ENCODE measurements at regions not wholly inside any gene's neighbourhood (a gene's known extent, or its start where the extent isn't known, plus 50 kb on each side); places are given as distances from the start of the nearest gene placed in this dataset.
"Not testable (repeated sequence)": the region's sequence is repeated elsewhere in the genome, so short reads cannot be mapped to it uniquely, and the experiment has no call there.

DNA sequence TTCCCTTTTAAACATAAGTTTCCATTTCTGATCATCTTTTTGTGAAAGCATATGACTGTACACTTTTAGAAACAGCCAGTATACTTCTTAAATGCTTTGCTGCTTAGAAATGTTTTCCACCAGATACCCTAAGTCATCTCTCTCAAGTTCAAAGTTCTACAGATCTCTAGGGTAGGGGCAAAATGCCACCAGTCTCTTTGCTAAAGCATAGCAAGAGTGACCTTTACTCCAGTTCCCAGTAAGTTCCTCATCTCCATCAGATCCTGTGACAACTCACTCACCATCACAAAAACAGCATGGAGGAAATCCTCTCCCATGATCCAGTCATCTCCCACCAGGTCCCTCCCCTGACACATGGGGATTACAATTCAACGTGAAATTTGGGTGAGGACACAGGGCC, 75.6 kb upstream of the RNF32 start:
- H3K27ac Mint-ChIP-seq; H3K36me3 Mint-ChIP-seq; H3K4me3 Mint-ChIP-seq; H3K4me1 Mint-ChIP-seq; H3K9me3 Mint-ChIP-seq (ENCODE audit: low read depth); CTCF ChIA-PET; DNase-seq; ATAC-seq: not testable (repeated sequence)
- peaks cover 23% of the 10 kb centered on the region for H3K27me3 Mint-ChIP-seq

- no peak for ATAC-seq
- no peak for DNase-seq
- no peak overlapping the region for H3K27ac Mint-ChIP-seq
- CTCF ChIA-PET, result no interaction called here
- no peaks in the 10 kb centered on the region for H3K4me1 Mint-ChIP-seq
- H3K4me3 Mint-ChIP-seq, result no peak overlapping the region
- peaks cover 5% of the 10 kb centered on the region for H3K9me3 Mint-ChIP-seq (ENCODE audit: low read depth)
- peaks cover 20% of the 10 kb centered on the region for H3K27me3 Mint-ChIP-seq
- H3K36me3 Mint-ChIP-seq, result no peaks in the 10 kb centered on the region
These were observed 79.9 kb upstream of the RNF32 start for GRCh38 chr7:156560696-156561095.

DNA sequence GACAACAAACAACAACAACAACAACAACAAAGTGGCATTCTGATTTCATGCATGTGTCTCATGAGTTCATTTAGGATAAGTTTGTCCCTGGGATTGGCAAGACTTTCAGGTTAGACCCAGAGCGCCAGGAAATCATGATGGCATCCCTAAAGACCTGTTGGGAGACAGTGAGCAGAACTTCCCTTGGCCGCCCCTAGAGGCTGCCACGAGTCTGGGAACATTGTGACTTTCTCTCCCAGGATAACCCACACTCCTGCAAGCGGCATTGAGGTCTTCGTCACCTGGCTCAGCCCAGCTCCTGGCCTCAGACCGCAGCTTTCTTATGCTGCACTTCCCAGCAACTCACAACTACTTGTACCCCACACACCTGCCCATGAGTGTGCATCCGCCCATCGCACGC, 80.5 kb upstream of the RNF32 start:
- Mint-ChIP-seq H3K4me1 (no peaks in the 10 kb centered on the region), H3K27me3 (peaks cover 20% of the 10 kb centered on the region), H3K4me3 (no peak overlapping the region), H3K36me3 (no peaks in the 10 kb centered on the region), H3K9me3 (ENCODE audit: low read depth) (peaks cover 5% of the 10 kb centered on the region), H3K27ac (no peak overlapping the region)
- DNase-seq (no peak), ATAC-seq (no peak)
- CTCF ChIA-PET, result no interaction called here

DNA sequence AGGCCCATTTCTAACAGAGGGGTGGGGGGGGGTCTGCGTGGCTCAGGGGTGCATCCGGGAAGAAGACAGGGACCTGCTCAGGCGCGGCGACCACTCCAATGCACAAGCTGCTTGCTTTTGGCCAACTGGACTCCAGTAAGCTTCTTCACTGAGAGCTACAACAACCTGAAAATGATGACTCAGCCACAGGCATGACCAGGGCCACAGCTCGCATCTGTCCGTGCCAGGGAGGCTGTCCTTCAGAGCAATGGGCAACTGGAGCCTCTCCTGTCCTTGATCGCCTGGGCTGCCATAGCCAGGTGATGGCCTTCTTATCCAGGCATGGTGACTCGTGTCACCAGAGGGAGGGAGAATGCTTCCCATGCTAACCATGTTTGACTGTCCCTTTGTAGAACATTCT, 81.6 kb upstream of the RNF32 start:
- Mint-ChIP-seq H3K4me3 (no peak overlapping the region), H3K9me3 (ENCODE audit: low read depth) (peaks cover 2% of the 10 kb centered on the region), H3K36me3 (no peaks in the 10 kb centered on the region), H3K27me3 (peaks cover 20% of the 10 kb centered on the region), H3K4me1 (no peaks in the 10 kb centered on the region), H3K27ac (no peak overlapping the region)
- DNase-seq, result no peak
- CTCF ChIA-PET, result no interaction called here
- ATAC-seq, result no peak

DNA sequence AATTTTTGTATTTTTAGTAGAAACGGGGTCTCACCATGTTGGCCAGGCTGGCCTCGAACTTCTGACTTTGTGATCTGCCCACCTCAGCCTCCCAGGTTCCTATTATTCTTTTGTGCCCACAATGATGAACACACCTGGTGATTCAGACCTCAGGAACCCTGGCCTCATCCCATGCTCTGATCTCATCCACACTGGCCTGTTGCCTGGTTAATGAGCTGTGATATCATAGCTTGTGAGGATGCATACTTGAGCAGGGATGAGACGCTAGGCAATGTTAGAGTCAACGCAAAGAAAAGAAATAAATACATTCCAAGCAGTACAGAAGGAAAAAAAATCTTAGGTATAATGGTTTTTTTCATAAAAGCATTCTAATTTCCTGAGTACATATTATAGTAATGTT, 82.4 kb upstream of the RNF32 start:
- CTCF ChIA-PET, result no interaction called here
- Mint-ChIP-seq H3K27ac (no peak overlapping the region), H3K27me3 (peaks cover 22% of the 10 kb centered on the region), H3K9me3 (ENCODE audit: low read depth) (no peaks in the 10 kb centered on the region), H3K4me3 (no peak overlapping the region), H3K4me1 (no peaks in the 10 kb centered on the region), H3K36me3 (no peaks in the 10 kb centered on the region)
- ATAC-seq, result no peak
- no peak for DNase-seq

DNA sequence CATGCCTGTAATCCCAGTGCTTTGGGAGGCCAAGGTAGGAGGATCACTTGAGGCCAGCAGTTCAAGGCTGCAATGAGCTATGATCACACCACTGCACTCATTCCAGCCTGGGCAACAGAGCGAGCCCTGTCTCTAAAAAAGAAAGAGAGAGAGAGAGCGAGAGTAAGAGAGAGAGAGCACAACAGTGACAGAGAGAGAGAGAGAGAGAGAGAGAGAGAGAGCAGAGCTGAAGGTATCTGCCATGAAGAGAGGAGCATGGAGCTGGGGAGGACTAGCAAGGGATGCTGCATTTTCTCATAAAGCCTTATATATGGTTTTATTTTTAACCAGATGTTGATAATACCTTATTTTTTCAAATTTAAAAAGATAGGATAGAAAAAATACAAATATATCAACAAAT, 84.5 kb upstream of the RNF32 start:
- no peak for DNase-seq
- no peak overlapping the region for H3K4me3 Mint-ChIP-seq
- no peak overlapping the region for H3K27ac Mint-ChIP-seq
- CTCF ChIA-PET, result interaction anchor here (0.7 kb wide), 1 partner anchor 135 kb away, joined by 4 read pairs; no protein-coding TSS in a partner anchor
- no peaks in the 10 kb centered on the region for H3K36me3 Mint-ChIP-seq
- no peaks in the 10 kb centered on the region for H3K9me3 Mint-ChIP-seq (ENCODE audit: low read depth)
- no peaks in the 10 kb centered on the region for H3K4me1 Mint-ChIP-seq
- peaks cover 22% of the 10 kb centered on the region for H3K27me3 Mint-ChIP-seq
- ATAC-seq, result no peak

GRCh38 chr7:156554488-156554887, 86.1 kb upstream of the RNF32 start:
- no peaks in the 10 kb centered on the region for H3K9me3 Mint-ChIP-seq (ENCODE audit: low read depth)
- DNase-seq (no peak), ATAC-seq (no peak)
- peaks cover 15% of the 10 kb centered on the region for H3K27me3 Mint-ChIP-seq
- CTCF ChIA-PET, result no interaction called here
- no peak overlapping the region for H3K4me3 Mint-ChIP-seq
- H3K36me3 Mint-ChIP-seq, result no peaks in the 10 kb centered on the region
- no peaks in the 10 kb centered on the region for H3K4me1 Mint-ChIP-seq
- H3K27ac Mint-ChIP-seq, result no peak overlapping the region

GRCh38 chr7:156549636-156550035, 90.9 kb upstream of the RNF32 start:
- no peaks in the 10 kb centered on the region for H3K36me3 Mint-ChIP-seq
- CTCF ChIA-PET, result no interaction called here
- no peak overlapping the region for H3K27ac Mint-ChIP-seq
- H3K4me1 Mint-ChIP-seq, result peaks cover 9% of the 10 kb centered on the region
- H3K4me3 Mint-ChIP-seq, result no peak overlapping the region
- DNase-seq (no peak), ATAC-seq (no peak)
- H3K27me3 Mint-ChIP-seq, result peaks cover 25% of the 10 kb centered on the region
- H3K9me3 Mint-ChIP-seq (ENCODE audit: low read depth), result no peaks in the 10 kb centered on the region

GRCh38 chr7:156547884-156548561, 92.6 kb upstream of the RNF32 start:
- CTCF ChIA-PET, result no interaction called here
- Mint-ChIP-seq H3K36me3 (no peaks in the 10 kb centered on the region), H3K4me3 (no peak overlapping the region)

DNA sequence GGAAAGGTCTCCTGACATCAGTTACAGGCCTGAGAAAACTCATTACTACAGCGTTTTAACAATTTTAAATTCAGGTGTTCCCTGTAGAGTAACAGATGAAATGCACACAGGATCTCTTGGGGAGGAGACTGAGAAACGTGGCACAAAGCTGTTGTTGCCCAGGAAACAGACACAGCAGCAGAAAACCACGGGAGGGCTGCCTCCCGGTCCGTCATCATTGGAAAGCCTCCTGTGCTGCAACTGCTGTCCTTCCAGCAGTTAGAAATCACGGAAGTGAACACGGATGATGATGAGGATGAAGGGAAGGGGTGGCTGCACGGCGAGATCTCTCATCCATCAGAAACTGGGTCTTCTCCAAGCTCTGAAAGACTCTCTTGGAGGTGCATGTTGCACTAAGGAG, 94.6 kb upstream of the RNF32 start:
- no peak for ATAC-seq
- Mint-ChIP-seq H3K27ac (no peak overlapping the region), H3K27me3 (peaks cover 13% of the 10 kb centered on the region), H3K4me1 (peaks cover 9% of the 10 kb centered on the region), H3K36me3 (no peaks in the 10 kb centered on the region), H3K4me3 (no peak overlapping the region), H3K9me3 (ENCODE audit: low read depth) (no peaks in the 10 kb centered on the region)
- DNase-seq, result no peak
- CTCF ChIA-PET, result no interaction called here

More at GRCh38 chr7:156547884-156548561, 92.6 kb upstream of the RNF32 start:
- DNase-seq, result no peak
- no peak overlapping the region for H3K27ac Mint-ChIP-seq
- H3K4me1 Mint-ChIP-seq, result peaks cover 9% of the 10 kb centered on the region
- peaks cover 23% of the 10 kb centered on the region for H3K27me3 Mint-ChIP-seq
- H3K9me3 Mint-ChIP-seq (ENCODE audit: low read depth), result no peaks in the 10 kb centered on the region
- ATAC-seq, result no peak

DNA sequence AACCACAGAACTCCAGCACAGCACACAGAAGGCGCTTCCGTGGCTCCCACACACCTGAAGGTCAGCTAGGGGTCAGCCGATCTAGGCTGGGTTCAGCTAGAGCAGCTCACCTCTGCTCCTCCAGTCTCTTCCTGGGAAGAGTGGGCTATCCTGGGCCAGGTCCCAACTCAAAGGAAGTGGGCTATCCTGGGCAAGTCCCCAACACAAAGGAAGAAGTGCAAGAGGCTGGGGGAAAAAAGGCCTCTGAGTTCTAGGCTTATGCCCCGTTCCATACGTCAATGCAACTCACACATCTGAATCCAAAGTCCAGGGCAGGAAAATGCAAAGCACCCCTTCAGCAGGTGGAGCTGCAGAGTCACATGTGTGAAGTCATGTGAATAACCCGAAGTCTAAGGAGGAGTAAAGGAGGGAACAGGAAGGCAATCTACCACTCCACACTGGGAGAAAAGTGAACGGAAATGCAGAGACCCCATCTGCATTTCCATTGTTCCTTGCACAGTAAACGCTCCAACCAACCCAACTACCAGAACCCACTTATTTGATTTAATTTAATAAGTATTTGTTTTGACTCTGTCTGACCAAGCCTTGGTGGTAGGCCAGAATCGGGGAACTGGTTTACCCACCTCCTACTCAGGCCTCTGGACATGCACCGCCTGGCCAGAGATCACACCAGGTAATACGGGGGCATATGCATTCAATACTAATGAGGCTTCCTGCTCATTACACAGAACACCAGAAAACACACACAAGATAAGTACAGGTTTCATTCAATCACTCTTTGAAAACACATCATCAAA, 95.5 kb upstream of the RNF32 start:
- no peak overlapping the region for H3K4me3 Mint-ChIP-seq
- peaks cover 10% of the 10 kb centered on the region for H3K27me3 Mint-ChIP-seq
- H3K27ac Mint-ChIP-seq, result no peak overlapping the region
- no peak for DNase-seq
- no peaks in the 10 kb centered on the region for H3K9me3 Mint-ChIP-seq (ENCODE audit: low read depth)
- no peaks in the 10 kb centered on the region for H3K36me3 Mint-ChIP-seq
- peaks cover 9% of the 10 kb centered on the region for H3K4me1 Mint-ChIP-seq
- CTCF ChIA-PET, result no interaction called here
- ATAC-seq, result no peak

GRCh38 chr7:156543699-156544598, 96.6 kb upstream of the RNF32 start:
- H3K27me3 Mint-ChIP-seq, result peaks cover 7% of the 10 kb centered on the region
- DNase-seq, result no peak
- CTCF ChIA-PET, result no interaction called here
- no peaks in the 10 kb centered on the region for H3K9me3 Mint-ChIP-seq (ENCODE audit: low read depth)
- no peaks in the 10 kb centered on the region for H3K36me3 Mint-ChIP-seq
- no peak for ATAC-seq
- no peak overlapping the region for H3K27ac Mint-ChIP-seq
- no peak overlapping the region for H3K4me3 Mint-ChIP-seq
- H3K4me1 Mint-ChIP-seq, result peaks cover 6% of the 10 kb centered on the region

DNA sequence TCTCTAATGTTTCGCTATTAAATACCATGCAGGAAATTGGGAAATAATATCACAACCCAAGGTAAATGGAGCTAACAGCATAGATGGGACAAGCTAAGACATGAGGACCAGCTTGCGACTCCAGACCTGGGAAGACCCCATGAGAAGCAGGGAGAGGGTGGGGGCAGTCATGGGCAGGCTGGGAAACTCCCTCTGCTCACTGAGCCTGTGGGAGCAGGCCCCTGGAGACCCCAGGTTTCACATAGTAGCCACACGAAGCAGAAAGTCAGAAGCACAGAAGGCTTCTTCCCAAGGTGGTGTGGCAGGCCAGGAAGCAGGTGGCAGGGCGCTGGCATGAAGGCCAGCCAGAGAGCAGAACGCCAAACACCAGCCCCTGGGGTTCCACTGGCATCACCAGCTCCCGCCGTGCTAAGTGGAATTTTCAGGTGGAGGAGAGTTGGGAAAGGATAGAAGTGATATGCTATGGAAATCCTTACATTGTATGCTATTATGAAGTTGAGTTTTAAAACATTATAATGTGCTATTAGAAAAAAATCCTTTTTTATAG, 99.9 kb upstream of the RNF32 start:
- no peak overlapping the region for H3K27ac Mint-ChIP-seq
- no peak overlapping the region for H3K4me3 Mint-ChIP-seq
- H3K36me3 Mint-ChIP-seq, result no peaks in the 10 kb centered on the region
- no peak for ATAC-seq
- H3K4me1 Mint-ChIP-seq, result no peaks in the 10 kb centered on the region
- CTCF ChIA-PET, result no interaction called here
- H3K9me3 Mint-ChIP-seq (ENCODE audit: low read depth), result no peaks in the 10 kb centered on the region
- no peak for DNase-seq
- H3K27me3 Mint-ChIP-seq, result peaks cover 3% of the 10 kb centered on the region

Data from activated CD8-positive, alpha-beta memory T cell treated with anti-CD3 and anti-CD28 coated beads, Interleukin-2, amount 10 ng/mL, durations not matched to agents 7 days and 5 days (primary cell).